ENCODE measurements at regions not wholly inside any gene's neighbourhood (a gene's known extent, or its start where the extent isn't known, plus 50 kb on each side); places are given as distances from the start of the nearest gene placed in this dataset.

DNA sequence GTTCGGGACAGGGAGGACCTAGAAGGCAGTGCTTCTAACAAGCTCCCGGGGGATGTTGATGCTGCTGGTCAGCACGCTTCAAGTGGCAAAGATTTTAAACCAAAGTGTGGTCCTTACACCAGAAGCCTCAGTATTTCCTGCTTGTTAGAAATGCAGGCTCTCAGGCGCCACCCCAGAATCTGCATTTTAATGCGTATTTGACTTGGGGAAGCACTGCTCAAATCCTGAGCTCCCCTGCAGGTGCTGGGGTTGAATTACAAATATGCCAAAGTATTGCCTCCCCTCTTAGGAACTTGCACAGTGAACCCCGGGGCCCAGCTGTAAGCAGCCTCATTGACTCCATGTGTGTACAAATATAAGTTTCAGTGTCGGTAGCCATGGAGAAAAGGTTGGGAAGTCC is 70.8 kb upstream of the RAI2 start:
- no peak for TF ChIP-seq JUND (CRISPR knock-in tag; IDR thresholded peaks at IDR 0.05)
- TF ChIP-seq, protein P1, sequence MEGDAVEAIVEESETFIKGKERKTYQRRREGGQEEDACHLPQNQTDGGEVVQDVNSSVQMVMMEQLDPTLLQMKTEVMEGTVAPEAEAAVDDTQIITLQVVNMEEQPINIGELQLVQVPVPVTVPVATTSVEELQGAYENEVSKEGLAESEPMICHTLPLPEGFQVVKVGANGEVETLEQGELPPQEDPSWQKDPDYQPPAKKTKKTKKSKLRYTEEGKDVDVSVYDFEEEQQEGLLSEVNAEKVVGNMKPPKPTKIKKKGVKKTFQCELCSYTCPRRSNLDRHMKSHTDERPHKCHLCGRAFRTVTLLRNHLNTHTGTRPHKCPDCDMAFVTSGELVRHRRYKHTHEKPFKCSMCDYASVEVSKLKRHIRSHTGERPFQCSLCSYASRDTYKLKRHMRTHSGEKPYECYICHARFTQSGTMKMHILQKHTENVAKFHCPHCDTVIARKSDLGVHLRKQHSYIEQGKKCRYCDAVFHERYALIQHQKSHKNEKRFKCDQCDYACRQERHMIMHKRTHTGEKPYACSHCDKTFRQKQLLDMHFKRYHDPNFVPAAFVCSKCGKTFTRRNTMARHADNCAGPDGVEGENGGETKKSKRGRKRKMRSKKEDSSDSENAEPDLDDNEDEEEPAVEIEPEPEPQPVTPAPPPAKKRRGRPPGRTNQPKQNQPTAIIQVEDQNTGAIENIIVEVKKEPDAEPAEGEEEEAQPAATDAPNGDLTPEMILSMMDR (CRISPR knock-in tag; IDR thresholded peaks at IDR 0.05), result no peak
- no peak for TF ChIP-seq ZNF256 (CRISPR knock-in tag; conservative IDR thresholded peaks at IDR 0.05)
- TF ChIP-seq, protein P2, sequence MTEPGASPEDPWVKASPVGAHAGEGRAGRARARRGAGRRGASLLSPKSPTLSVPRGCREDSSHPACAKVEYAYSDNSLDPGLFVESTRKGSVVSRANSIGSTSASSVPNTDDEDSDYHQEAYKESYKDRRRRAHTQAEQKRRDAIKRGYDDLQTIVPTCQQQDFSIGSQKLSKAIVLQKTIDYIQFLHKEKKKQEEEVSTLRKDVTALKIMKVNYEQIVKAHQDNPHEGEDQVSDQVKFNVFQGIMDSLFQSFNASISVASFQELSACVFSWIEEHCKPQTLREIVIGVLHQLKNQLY (CRISPR knock-in tag; IDR thresholded peaks at IDR 0.05), result no peak
- no peak for TF ChIP-seq POLR2A (IDR thresholded peaks at IDR 0.05; ENCODE audit: insufficient read depth in 1 of 2, low read depth in 2 of 2, low read length in 2 of 2)
- TF ChIP-seq FOXK1 (CRISPR knock-in tag; IDR thresholded peaks at IDR 0.05; ENCODE audit: borderline replicate concordance, low read depth), result no peak
- no peak for TF ChIP-seq ZNF841 (CRISPR knock-in tag; IDR thresholded peaks at IDR 0.05; ENCODE audit: borderline replicate concordance)
- TF ChIP-seq CBX5 (CRISPR knock-in tag; IDR thresholded peaks at IDR 0.05; ENCODE audit: borderline replicate concordance), result no peak
- TF ChIP-seq, protein P3, sequence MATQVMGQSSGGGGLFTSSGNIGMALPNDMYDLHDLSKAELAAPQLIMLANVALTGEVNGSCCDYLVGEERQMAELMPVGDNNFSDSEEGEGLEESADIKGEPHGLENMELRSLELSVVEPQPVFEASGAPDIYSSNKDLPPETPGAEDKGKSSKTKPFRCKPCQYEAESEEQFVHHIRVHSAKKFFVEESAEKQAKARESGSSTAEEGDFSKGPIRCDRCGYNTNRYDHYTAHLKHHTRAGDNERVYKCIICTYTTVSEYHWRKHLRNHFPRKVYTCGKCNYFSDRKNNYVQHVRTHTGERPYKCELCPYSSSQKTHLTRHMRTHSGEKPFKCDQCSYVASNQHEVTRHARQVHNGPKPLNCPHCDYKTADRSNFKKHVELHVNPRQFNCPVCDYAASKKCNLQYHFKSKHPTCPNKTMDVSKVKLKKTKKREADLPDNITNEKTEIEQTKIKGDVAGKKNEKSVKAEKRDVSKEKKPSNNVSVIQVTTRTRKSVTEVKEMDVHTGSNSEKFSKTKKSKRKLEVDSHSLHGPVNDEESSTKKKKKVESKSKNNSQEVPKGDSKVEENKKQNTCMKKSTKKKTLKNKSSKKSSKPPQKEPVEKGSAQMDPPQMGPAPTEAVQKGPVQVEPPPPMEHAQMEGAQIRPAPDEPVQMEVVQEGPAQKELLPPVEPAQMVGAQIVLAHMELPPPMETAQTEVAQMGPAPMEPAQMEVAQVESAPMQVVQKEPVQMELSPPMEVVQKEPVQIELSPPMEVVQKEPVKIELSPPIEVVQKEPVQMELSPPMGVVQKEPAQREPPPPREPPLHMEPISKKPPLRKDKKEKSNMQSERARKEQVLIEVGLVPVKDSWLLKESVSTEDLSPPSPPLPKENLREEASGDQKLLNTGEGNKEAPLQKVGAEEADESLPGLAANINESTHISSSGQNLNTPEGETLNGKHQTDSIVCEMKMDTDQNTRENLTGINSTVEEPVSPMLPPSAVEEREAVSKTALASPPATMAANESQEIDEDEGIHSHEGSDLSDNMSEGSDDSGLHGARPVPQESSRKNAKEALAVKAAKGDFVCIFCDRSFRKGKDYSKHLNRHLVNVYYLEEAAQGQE (IDR thresholded peaks at IDR 0.05; ENCODE audit: borderline replicate concordance in 1 of 2, low read depth in 1 of 2, low read length in 2 of 2), result no peak
- no peak for TF ChIP-seq ZNF687 (CRISPR knock-in tag; IDR thresholded peaks at IDR 0.05)
- TF ChIP-seq IKZF1 (IDR thresholded peaks at IDR 0.05), result no peak
- TF ChIP-seq NFIC (IDR thresholded peaks at IDR 0.05; ENCODE audit: low read length), result no peak
